Mesendoderm (in vitro differentiated cells): ENCODE measurements at regions not wholly inside any gene's neighbourhood (a gene's known extent, or its start where the extent isn't known, plus 50 kb on each side); places are given as distances from the start of the nearest gene placed in this dataset.

Experiments used
- DNase-seq: peaks from one replicate; pipeline ENCODE4 v3.0.0; 2013
- H2AK5ac ChIP-seq: 2 replicates; pipeline ENCODE4 v1.6.1; 2013; ENCODE audit warnings: low read length, inconsistent platforms
- H2BK120ac ChIP-seq: 2 replicates; pipeline ENCODE4 v1.6.1; 2013; ENCODE audit warnings: low read depth, mild to moderate bottlenecking, low read length, moderate library complexity, mixed read lengths
- H2BK15ac ChIP-seq: replicated peaks from 2 replicates; pipeline ENCODE4 v1.6.1; 2013; ENCODE audit warnings: low read depth, mild to moderate bottlenecking, moderate library complexity
- H2BK5ac ChIP-seq: 2 replicates; pipeline ENCODE4 v1.6.1; 2013; ENCODE audit warnings: low read length, inconsistent platforms
- H3K18ac ChIP-seq: 2 replicates; pipeline ENCODE4 v1.6.1; 2013; ENCODE audit warnings: mild to moderate bottlenecking, low read length, mixed read lengths
- H3K23ac ChIP-seq: one replicate; pipeline ENCODE4 v1.6.1; 2013; ENCODE audit warnings: low read length
- H3K27ac ChIP-seq: 2 replicates; pipeline ENCODE4 v1.5.1; 2013; ENCODE audit warnings: low read depth, mild to moderate bottlenecking, inconsistent platforms, low read length, moderate library complexity
- H3K27me3 ChIP-seq: 2 replicates; pipeline ENCODE4 v1.6.1; 2013; ENCODE audit warnings: low read length, control low read depth, mild to moderate bottlenecking, inconsistent platforms; ENCODE audit not compliant: insufficient read depth, poor library complexity
- H3K36me3 ChIP-seq: 2 replicates; pipeline ENCODE4 v1.6.1; 2013; ENCODE audit warnings: low read length, inconsistent platforms; ENCODE audit not compliant: control insufficient read depth, insufficient read depth
- H3K4ac ChIP-seq: one replicate; pipeline ENCODE4 v1.6.1; 2013; ENCODE audit warnings: low read depth, mild to moderate bottlenecking, low read length, moderate library complexity
- H3K4me1 ChIP-seq: 2 replicates; pipeline ENCODE4 v1.6.1; 2013; ENCODE audit warnings: low read depth, low read length, inconsistent platforms; ENCODE audit not compliant: control insufficient read depth
- H3K4me2 ChIP-seq: 2 replicates; pipeline ENCODE4 v1.6.1; 2013; ENCODE audit warnings: low read length
- H3K4me3 ChIP-seq: 2 replicates; pipeline ENCODE4 v1.5.1; 2013; ENCODE audit warnings: mild to moderate bottlenecking, low read length
- H3K56ac ChIP-seq: one replicate; pipeline ENCODE4 v1.6.1; 2013; ENCODE audit warnings: low read length
- H3K79me1 ChIP-seq: 2 replicates; pipeline ENCODE4 v1.6.1; 2013; ENCODE audit warnings: low read length, inconsistent platforms
- H3K79me2 ChIP-seq: 2 replicates; pipeline ENCODE4 v1.6.1; 2013; ENCODE audit warnings: mild to moderate bottlenecking, low read length; ENCODE audit not compliant: control insufficient read depth, insufficient read depth
- H3K9ac ChIP-seq: 2 replicates; pipeline ENCODE4 v1.6.1; 2013; ENCODE audit warnings: low read length, inconsistent platforms
- H4K5ac ChIP-seq: one replicate; pipeline ENCODE4 v1.6.1; 2013; ENCODE audit warnings: low read length
- H4K8ac ChIP-seq: one replicate; pipeline ENCODE4 v1.6.1; 2013; ENCODE audit warnings: low read depth, mild to moderate bottlenecking, control low read depth, low read length, moderate library complexity
- WGBS: extraction: QIAGEN DNeasy Blood & Tissue Kit; methylation state at CpG from one replicate; pipeline ENCODE4 v1.1.7; 2013; ENCODE audit warnings: low lambda C conversion rate, missing lambda C conversion rate; ENCODE audit not compliant: insufficient coverage; ENCODE audit errors: extremely low coverage; 5-methylcytosine and 5-hydroxymethylcytosine counted together

- no CpG with 5 or more reads among the region's 7 CpGs for WGBS
- Histone ChIP-seq H3K4me3 (no peak overlapping the region), H3K36me3 (no peaks in the 10 kb centered on the region), H3K4ac (no peak overlapping the region), H3K4me2 (no peak overlapping the region), H2AK5ac (no peak overlapping the region), H4K8ac (no peak overlapping the region), H3K79me2 (no peaks in the 10 kb centered on the region), H2BK15ac (no peak overlapping the region), H3K79me1 (no peaks in the 10 kb centered on the region), H4K5ac (no peak overlapping the region), H3K23ac (no peak overlapping the region), H2BK120ac (no peak overlapping the region), H3K27ac (no peak overlapping the region), H3K56ac (no peak overlapping the region), H3K4me1 (no peaks in the 10 kb centered on the region), H3K9ac (no peak overlapping the region), H2BK5ac (no peak overlapping the region), H3K18ac (no peak overlapping the region), H3K27me3 (no peaks in the 10 kb centered on the region)
- no peak for DNase-seq
These were observed 198.2 kb upstream of the CDH4 start for GRCh38 chr20:61053889-61054288.

GRCh38 chr20:61054411-61054810, 197.7 kb upstream of the CDH4 start:
- no peak overlapping the region for H3K27ac ChIP-seq
- H4K5ac ChIP-seq, result no peak overlapping the region
- H3K4me2 ChIP-seq, result no peak overlapping the region
- H2BK15ac ChIP-seq, result no peak overlapping the region
- no peaks in the 10 kb centered on the region for H3K4me1 ChIP-seq
- H3K9ac ChIP-seq, result no peak overlapping the region
- no peak overlapping the region for H2AK5ac ChIP-seq
- H3K79me1 ChIP-seq, result no peaks in the 10 kb centered on the region
- H3K36me3 ChIP-seq, result no peaks in the 10 kb centered on the region
- no peak overlapping the region for H3K4ac ChIP-seq
- H3K27me3 ChIP-seq, result no peaks in the 10 kb centered on the region
- no peak overlapping the region for H3K23ac ChIP-seq
- H3K79me2 ChIP-seq, result no peaks in the 10 kb centered on the region
- H3K18ac ChIP-seq, result no peak overlapping the region
- no peak overlapping the region for H3K4me3 ChIP-seq
- no peak overlapping the region for H2BK5ac ChIP-seq
- no peak for DNase-seq
- no peak overlapping the region for H3K56ac ChIP-seq
- H2BK120ac ChIP-seq, result no peak overlapping the region
- no CpG with 5 or more reads among the region's 9 CpGs for WGBS
- H4K8ac ChIP-seq, result no peak overlapping the region

DNA sequence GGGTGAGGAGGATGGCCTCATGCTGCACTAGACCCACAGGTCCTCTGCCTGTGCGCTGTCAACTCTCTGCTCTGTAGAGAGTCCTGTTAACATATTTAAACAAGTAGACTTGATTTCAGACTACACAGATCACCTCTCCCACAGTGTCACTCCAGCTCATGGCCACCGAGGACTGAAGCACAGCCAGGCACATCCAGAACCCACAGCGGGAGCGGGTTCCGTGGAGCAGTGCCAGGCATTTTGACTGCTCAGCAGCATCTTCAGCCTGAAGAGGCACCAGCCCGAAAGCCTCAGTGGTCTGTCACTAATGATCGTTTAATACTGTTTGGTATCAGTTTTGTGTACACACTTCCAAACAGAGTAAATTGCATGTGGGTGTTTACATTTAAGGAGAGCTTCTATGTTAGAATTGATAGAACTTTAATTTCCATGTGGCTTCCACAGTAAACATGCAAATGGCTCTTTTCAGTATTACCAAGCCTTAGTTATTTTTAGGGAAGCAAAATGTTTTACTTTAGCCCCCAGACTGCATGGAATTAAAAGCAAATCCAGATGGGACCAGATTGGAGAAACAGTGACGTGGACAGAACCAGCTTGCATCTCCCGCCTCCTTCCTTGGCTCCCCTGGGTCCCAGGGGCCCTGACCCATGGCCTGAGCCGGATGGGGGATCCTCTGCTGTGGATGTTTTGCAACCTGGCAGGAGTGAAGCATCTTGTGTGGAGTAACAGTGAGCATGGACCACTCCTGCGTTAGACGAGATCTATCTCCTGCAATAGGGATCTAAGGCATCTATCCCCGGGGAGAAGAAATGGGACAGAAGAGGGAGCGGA, 196.7 kb upstream of the CDH4 start:
- Histone ChIP-seq H2BK120ac (no peak overlapping the region), H3K23ac (no peak overlapping the region), H2AK5ac (no peak overlapping the region), H3K4me3 (no peak overlapping the region), H4K5ac (no peak overlapping the region), H3K9ac (no peak overlapping the region), H3K79me1 (no peaks in the 10 kb centered on the region), H3K4me2 (no peak overlapping the region), H2BK5ac (no peak overlapping the region), H3K4me1 (no peaks in the 10 kb centered on the region), H3K27me3 (no peaks in the 10 kb centered on the region), H3K79me2 (no peaks in the 10 kb centered on the region), H3K56ac (no peak overlapping the region), H3K27ac (no peak overlapping the region), H3K36me3 (no peaks in the 10 kb centered on the region), H3K4ac (no peak overlapping the region), H2BK15ac (no peak overlapping the region), H3K18ac (no peak overlapping the region), H4K8ac (no peak overlapping the region)
- DNase-seq, result no peak
- WGBS, result no CpG with 5 or more reads among the region's 14 CpGs

DNA sequence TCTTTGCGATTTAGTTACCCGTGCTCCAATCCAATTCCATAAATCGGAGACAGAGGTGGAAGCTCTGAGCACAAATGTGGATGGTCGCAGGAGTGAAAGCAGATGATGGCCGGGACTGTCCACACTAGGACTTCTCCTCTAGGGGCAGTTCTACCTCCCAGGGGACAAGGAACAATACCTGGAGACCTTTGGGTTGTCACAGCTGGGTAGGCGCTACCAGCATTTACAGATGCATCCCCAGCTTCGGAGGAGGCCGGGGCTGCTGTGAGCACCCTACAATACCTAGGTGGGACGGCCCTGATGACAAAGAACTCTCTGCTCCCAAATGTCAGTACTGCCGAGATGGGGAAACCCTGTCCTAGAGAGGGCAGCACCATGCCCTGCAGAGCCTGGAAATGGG, 195.9 kb upstream of the CDH4 start:
- no peak overlapping the region for H3K18ac ChIP-seq
- no peaks in the 10 kb centered on the region for H3K27me3 ChIP-seq
- DNase-seq, result no peak
- H4K5ac ChIP-seq, result no peak overlapping the region
- no peak overlapping the region for H2BK15ac ChIP-seq
- no peak overlapping the region for H3K23ac ChIP-seq
- no peak overlapping the region for H3K56ac ChIP-seq
- H3K4me2 ChIP-seq, result no peak overlapping the region
- H2BK120ac ChIP-seq, result no peak overlapping the region
- no peak overlapping the region for H2AK5ac ChIP-seq
- H2BK5ac ChIP-seq, result no peak overlapping the region
- no peak overlapping the region for H3K4ac ChIP-seq
- H3K36me3 ChIP-seq, result no peaks in the 10 kb centered on the region
- H4K8ac ChIP-seq, result no peak overlapping the region
- no CpG with 5 or more reads among the region's 10 CpGs for WGBS
- H3K4me3 ChIP-seq, result no peak overlapping the region
- H3K79me2 ChIP-seq, result no peaks in the 10 kb centered on the region
- no peak overlapping the region for H3K27ac ChIP-seq
- no peaks in the 10 kb centered on the region for H3K79me1 ChIP-seq
- no peak overlapping the region for H3K9ac ChIP-seq
- H3K4me1 ChIP-seq, result no peaks in the 10 kb centered on the region

GRCh38 chr20:61056627-61057442, 195.2 kb upstream of the CDH4 start:
- Histone ChIP-seq H3K56ac (no peak overlapping the region), H3K79me2 (no peaks in the 10 kb centered on the region), H3K18ac (no peak overlapping the region), H2BK120ac (no peak overlapping the region), H3K79me1 (no peaks in the 10 kb centered on the region), H2AK5ac (no peak overlapping the region), H3K23ac (no peak overlapping the region), H4K5ac (no peak overlapping the region), H3K4me1 (no peaks in the 10 kb centered on the region), H3K9ac (no peak overlapping the region), H4K8ac (no peak overlapping the region), H3K27me3 (no peaks in the 10 kb centered on the region), H2BK5ac (no peak overlapping the region), H3K4me3 (no peak overlapping the region), H3K4ac (no peak overlapping the region), H3K4me2 (no peak overlapping the region), H3K36me3 (no peaks in the 10 kb centered on the region), H2BK15ac (no peak overlapping the region), H3K27ac (no peak overlapping the region)
- DNase-seq, result no peak
- WGBS, result no CpG with 5 or more reads among the region's 16 CpGs
